HEK293 (cell line): ENCODE measurements at regions not wholly inside any gene's neighbourhood (a gene's known extent, or its start where the extent isn't known, plus 50 kb on each side); places are given as distances from the start of the nearest gene placed in this dataset.
"Not testable (repeated sequence)": the region's sequence is repeated elsewhere in the genome, so short reads cannot be mapped to it uniquely, and the experiment has no call there.

Source experiments
- CTCF ChIP-seq: fragments of 450-650 bp; formaldehyde crosslinking; IDR thresholded peaks from 2 replicates; pipeline ENCODE4 v1.5.1; 2016; ENCODE audit warnings: missing biosample characterization, missing genetic modification characterization
- GLIS2 ChIP-seq: fragments of 450-650 bp; formaldehyde crosslinking; IDR thresholded peaks from 2 replicates; pipeline ENCODE4 v1.5.1; 2016; ENCODE audit warnings: missing biosample characterization, missing genetic modification characterization
- KLF9 ChIP-seq: fragments of 450-650 bp; formaldehyde crosslinking; IDR thresholded peaks from 2 replicates; pipeline ENCODE4 v1.5.1; 2016; ENCODE audit warnings: missing biosample characterization, missing genetic modification characterization, low read depth
- REST ChIP-seq: fragments of 450-650 bp; formaldehyde crosslinking; IDR thresholded peaks from 2 replicates; pipeline ENCODE4 v1.5.1; 2016; ENCODE audit warnings: missing biosample characterization, missing genetic modification characterization
- ZBTB11 ChIP-seq: fragments of 450-650 bp; formaldehyde crosslinking; conservative IDR thresholded peaks from 2 replicates; pipeline ENCODE4 v1.5.1; 2016; ENCODE audit warnings: low read depth, missing biosample characterization, missing genetic modification characterization
- ZBTB21 ChIP-seq: fragments of 450-650 bp; formaldehyde crosslinking; IDR thresholded peaks from 2 replicates; pipeline ENCODE4 v1.5.1; 2017; ENCODE audit warnings: missing biosample characterization, missing genetic modification characterization

- TF ChIP-seq CTCF; REST (tag by site-specific recombination); KLF9; ZBTB21 (tag by site-specific recombination); GLIS2 (tag by site-specific recombination); ZBTB11 (tag by site-specific recombination): not testable (repeated sequence)
Measured at GRCh38 chrX:65163325-65163724, 187.1 kb upstream of the ZC4H2 start.
